H7 (cell line): ENCODE measurements at regions not wholly inside any gene's neighbourhood (a gene's known extent, or its start where the extent isn't known, plus 50 kb on each side); places are given as distances from the start of the nearest gene placed in this dataset.
"Not testable (repeated sequence)": the region's sequence is repeated elsewhere in the genome, so short reads cannot be mapped to it uniquely, and the experiment has no call there.

Experiments
- DNase-seq: peaks from one replicate; pipeline ENCODE4 v3.0.0; 2012
- H3K27me3 ChIP-seq: 2 replicates; pipeline ENCODE4 v1.6.0; 2011; ENCODE audit warnings: mild to moderate bottlenecking, low read length; ENCODE audit not compliant: control insufficient read depth, insufficient read depth
- H3K36me3 ChIP-seq: replicated peaks from 2 replicates; pipeline ENCODE4 v1.5.1; 2011; ENCODE audit warnings: low read length; ENCODE audit not compliant: control insufficient read depth, insufficient read depth
- H3K4me3 ChIP-seq: 2 replicates; pipeline ENCODE4 v1.5.1; 2011; ENCODE audit warnings: low read depth, mild to moderate bottlenecking, control low read depth, low read length, moderate library complexity; ENCODE audit not compliant: insufficient read depth

DNA sequence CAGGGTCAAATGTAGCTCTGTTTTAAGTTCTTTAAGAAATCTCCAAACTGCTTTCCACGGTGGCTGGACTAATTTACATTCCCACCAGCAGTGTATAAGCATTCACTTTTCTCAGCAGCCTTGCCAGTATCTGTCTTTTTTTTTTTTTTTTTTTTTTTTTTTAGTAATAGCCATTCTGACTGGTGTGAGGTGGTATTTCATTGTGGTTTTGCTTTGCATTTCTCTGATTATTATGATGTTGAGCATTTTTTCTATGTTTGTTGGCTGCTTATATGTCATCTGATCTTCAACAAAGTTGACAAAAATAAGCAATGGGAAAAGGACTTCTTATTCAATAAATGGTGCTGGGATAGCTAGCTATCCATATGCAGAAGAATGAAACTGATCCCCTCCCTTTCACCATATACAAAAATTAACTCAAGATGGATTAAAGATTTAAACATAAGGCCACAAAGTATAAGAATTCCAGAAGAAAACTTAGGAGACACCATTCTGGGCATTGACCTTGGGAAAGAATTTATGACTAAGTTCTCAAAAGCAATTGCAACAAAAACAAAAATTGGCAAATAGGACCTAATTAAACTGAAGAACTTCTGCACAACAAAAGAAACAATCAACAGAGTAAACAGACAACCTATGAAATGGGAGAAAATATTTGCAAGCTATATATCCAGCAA is 52.6 kb upstream of the FRMD6 start:
- not testable (repeated sequence) for H3K27me3 ChIP-seq, DNase-seq, H3K4me3 ChIP-seq, H3K36me3 ChIP-seq

DNA sequence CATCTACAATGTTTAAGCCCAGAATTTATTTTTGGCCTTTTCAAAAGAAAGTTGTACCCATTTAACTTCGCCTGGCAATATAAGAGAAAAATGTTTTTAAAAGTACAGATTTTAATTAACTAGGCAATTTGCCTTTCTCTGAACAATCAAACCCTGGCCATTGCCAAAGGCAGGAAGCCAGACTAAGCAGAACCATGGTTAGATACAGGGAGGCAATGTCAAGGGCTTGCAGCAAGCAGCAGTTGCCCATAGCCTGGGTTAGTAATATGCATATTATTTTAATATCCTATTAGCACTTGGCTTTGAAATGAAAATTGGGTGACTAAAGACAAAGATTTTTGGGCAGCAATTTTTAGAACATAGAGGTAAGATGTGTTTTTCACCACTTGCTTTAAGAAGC is 51.1 kb upstream of the FRMD6 start:
- H3K4me3 ChIP-seq = no peak overlapping the region
- no peaks in the 10 kb centered on the region for H3K36me3 ChIP-seq
- no peaks in the 10 kb centered on the region for H3K27me3 ChIP-seq
- DNase-seq = no peak
